ENCODE measurements at regions not wholly inside any gene's neighbourhood (a gene's known extent, or its start where the extent isn't known, plus 50 kb on each side); places are given as distances from the start of the nearest gene placed in this dataset.

DNA sequence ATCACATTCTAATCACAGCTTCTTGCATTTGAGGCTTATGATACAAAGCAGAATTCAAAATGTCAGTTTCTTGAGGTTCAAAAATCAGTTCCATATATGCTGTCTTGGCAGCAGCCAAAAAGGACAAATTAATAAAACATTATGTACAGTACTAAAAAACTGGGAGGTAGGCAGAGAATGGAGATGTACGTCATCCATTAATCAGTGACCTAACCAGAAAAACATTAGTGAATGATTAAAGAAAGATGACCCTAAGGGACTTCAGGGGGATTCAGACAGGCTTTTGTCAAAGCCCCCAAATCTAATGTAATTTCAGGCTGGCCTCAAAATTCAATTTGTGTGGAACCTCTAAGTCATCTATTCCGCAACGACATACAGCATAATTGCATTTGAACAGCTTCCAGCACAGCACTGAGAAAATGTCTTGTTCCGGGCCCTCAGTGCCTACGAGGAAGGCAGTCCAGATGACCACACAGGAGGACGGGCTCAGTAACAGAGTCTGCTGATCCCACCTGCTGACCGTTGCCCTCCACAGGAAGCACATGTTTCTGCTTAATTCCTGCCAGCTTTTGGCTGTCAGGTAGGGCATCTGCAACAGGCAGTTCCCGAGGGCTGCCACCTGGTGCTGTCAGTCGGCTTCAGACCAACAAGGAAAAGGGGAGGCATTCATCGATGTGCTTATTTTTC, 83.8 kb upstream of the HHIP start:
- TF ChIP-seq, protein P1, sequence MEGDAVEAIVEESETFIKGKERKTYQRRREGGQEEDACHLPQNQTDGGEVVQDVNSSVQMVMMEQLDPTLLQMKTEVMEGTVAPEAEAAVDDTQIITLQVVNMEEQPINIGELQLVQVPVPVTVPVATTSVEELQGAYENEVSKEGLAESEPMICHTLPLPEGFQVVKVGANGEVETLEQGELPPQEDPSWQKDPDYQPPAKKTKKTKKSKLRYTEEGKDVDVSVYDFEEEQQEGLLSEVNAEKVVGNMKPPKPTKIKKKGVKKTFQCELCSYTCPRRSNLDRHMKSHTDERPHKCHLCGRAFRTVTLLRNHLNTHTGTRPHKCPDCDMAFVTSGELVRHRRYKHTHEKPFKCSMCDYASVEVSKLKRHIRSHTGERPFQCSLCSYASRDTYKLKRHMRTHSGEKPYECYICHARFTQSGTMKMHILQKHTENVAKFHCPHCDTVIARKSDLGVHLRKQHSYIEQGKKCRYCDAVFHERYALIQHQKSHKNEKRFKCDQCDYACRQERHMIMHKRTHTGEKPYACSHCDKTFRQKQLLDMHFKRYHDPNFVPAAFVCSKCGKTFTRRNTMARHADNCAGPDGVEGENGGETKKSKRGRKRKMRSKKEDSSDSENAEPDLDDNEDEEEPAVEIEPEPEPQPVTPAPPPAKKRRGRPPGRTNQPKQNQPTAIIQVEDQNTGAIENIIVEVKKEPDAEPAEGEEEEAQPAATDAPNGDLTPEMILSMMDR (IDR thresholded peaks at IDR 0.05): no peak
- TF ChIP-seq POLR2A (IDR thresholded peaks at IDR 0.05): no peak

Data from body of pancreas (tissue), 4 donors.